HepG2 (cell line): ENCODE measurements at regions not wholly inside any gene's neighbourhood (a gene's known extent, or its start where the extent isn't known, plus 50 kb on each side); places are given as distances from the start of the nearest gene placed in this dataset.

Experiments used
- EED ChIP-seq: sonication (generic); formaldehyde crosslinking; IDR thresholded peaks from 2 replicates; pipeline ENCODE4 v1.5.0; 2020; ENCODE audit warnings: mild to moderate bottlenecking, missing genetic modification reagents
- FOXK1 ChIP-seq: sonication (generic); formaldehyde crosslinking; IDR thresholded peaks from 2 replicates; pipeline ENCODE4 v1.4.0; 2020; ENCODE audit warnings: low read depth, missing genetic modification reagents, borderline replicate concordance
- MXD1 ChIP-seq: sonication (generic); formaldehyde crosslinking; IDR thresholded peaks from 2 replicates; pipeline ENCODE4 v1.4.0; 2020; ENCODE audit warnings: mild to moderate bottlenecking, missing genetic modification reagents
- SNAPC4 ChIP-seq: sonication (generic); formaldehyde crosslinking; IDR thresholded peaks from 2 replicates; pipeline ENCODE4 v1.4.0; 2020; ENCODE audit warnings: mild to moderate bottlenecking, missing genetic modification reagents
- ZFP91 ChIP-seq: sonication (generic); formaldehyde crosslinking; IDR thresholded peaks from 2 replicates; pipeline ENCODE4 v1.9.0; 2022; ENCODE audit warnings: missing genetic modification reagents, mild to moderate bottlenecking, borderline replicate concordance
- ZFX ChIP-seq: sonication (generic); formaldehyde crosslinking; IDR thresholded peaks from 2 replicates; pipeline ENCODE4 v1.4.0; 2020; ENCODE audit warnings: mild to moderate bottlenecking, low read depth, missing genetic modification reagents, moderate library complexity
- ZNF205 ChIP-seq: IDR thresholded peaks from 2 replicates; pipeline ENCODE4 v1.6.1; 2018; ENCODE audit warnings: missing biosample characterization, missing genetic modification reagents
- ZNF564 ChIP-seq: sonication (generic); formaldehyde crosslinking; IDR thresholded peaks from 2 replicates; pipeline ENCODE4 v1.8.1; 2023; ENCODE audit warnings: mild to moderate bottlenecking, missing genetic modification reagents
- TF ChIP-seq, protein P1 (sequence below): sonication (generic); formaldehyde crosslinking; IDR thresholded peaks from 2 replicates; pipeline ENCODE4 v1.4.0; 2020; ENCODE audit warnings: missing genetic modification reagents
- TF ChIP-seq, protein P2 (sequence below): sonication (generic); formaldehyde crosslinking; IDR thresholded peaks from 2 replicates; pipeline ENCODE4 v1.5.0; 2020; ENCODE audit warnings: mild to moderate bottlenecking, missing genetic modification reagents, moderate library complexity

DNA sequence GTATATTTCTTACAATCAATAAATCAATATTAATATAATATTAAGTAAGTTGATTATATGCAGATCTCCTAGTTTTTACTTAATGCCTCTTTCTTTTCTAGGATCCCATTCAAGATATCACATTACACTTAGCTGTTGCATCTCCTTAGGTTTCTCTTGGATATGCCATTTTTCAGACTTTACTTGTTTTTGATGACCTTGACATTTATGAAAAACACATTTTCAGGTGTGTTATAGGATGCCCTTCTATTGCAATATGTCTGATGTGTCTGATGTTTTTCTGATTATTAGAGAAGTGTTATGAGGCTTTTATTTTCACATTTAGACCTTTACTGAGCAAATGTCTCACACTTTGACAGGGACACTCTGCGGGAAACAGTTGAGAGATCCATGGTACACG, 933.6 kb upstream of the CNTNAP5 start:
- TF ChIP-seq, protein P1, sequence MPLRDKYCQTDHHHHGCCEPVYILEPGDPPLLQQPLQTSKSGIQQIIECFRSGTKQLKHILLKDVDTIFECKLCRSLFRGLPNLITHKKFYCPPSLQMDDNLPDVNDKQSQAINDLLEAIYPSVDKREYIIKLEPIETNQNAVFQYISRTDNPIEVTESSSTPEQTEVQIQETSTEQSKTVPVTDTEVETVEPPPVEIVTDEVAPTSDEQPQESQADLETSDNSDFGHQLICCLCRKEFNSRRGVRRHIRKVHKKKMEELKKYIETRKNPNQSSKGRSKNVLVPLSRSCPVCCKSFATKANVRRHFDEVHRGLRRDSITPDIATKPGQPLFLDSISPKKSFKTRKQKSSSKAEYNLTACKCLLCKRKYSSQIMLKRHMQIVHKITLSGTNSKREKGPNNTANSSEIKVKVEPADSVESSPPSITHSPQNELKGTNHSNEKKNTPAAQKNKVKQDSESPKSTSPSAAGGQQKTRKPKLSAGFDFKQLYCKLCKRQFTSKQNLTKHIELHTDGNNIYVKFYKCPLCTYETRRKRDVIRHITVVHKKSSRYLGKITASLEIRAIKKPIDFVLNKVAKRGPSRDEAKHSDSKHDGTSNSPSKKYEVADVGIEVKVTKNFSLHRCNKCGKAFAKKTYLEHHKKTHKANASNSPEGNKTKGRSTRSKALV (CRISPR knock-in tag) = no peak
- TF ChIP-seq EED (CRISPR knock-in tag) (no peak), FOXK1 (CRISPR knock-in tag) (no peak), ZNF205 (CRISPR knock-in tag) (no peak), ZNF564 (CRISPR knock-in tag) (no peak), SNAPC4 (CRISPR knock-in tag) (no peak), MXD1 (CRISPR knock-in tag) (no peak), ZFX (no peak), ZFP91 (CRISPR knock-in tag) (no peak)
- TF ChIP-seq, protein P2, sequence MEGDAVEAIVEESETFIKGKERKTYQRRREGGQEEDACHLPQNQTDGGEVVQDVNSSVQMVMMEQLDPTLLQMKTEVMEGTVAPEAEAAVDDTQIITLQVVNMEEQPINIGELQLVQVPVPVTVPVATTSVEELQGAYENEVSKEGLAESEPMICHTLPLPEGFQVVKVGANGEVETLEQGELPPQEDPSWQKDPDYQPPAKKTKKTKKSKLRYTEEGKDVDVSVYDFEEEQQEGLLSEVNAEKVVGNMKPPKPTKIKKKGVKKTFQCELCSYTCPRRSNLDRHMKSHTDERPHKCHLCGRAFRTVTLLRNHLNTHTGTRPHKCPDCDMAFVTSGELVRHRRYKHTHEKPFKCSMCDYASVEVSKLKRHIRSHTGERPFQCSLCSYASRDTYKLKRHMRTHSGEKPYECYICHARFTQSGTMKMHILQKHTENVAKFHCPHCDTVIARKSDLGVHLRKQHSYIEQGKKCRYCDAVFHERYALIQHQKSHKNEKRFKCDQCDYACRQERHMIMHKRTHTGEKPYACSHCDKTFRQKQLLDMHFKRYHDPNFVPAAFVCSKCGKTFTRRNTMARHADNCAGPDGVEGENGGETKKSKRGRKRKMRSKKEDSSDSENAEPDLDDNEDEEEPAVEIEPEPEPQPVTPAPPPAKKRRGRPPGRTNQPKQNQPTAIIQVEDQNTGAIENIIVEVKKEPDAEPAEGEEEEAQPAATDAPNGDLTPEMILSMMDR (CRISPR knock-in tag) = no peak
